ENCODE measurements at regions not wholly inside any gene's neighbourhood (a gene's known extent, or its start where the extent isn't known, plus 50 kb on each side); places are given as distances from the start of the nearest gene placed in this dataset.

DNA sequence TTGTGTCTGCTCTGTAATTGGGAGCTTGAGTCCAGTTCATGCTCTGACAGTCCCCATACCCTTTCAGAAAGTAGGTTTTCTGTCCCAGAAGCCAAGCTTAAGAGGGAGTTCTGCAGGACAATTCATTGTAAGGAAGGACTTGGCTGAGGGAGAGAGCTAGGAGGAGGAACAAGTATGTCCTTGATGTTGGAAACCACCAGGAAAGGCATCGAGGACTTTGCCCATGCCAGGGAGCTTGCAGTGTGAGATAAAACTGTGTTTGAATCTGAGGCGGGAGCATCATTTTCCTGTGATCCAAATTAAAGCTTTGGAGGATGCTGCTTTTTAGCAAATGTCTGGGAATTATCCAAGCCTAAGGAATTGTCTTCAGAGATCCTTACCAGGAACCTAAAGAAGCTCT, 175.3 kb downstream of the EMP1 start:
- no peak for DNase-seq (ENCODE audit: low read depth)
- TF ChIP-seq, protein P1, sequence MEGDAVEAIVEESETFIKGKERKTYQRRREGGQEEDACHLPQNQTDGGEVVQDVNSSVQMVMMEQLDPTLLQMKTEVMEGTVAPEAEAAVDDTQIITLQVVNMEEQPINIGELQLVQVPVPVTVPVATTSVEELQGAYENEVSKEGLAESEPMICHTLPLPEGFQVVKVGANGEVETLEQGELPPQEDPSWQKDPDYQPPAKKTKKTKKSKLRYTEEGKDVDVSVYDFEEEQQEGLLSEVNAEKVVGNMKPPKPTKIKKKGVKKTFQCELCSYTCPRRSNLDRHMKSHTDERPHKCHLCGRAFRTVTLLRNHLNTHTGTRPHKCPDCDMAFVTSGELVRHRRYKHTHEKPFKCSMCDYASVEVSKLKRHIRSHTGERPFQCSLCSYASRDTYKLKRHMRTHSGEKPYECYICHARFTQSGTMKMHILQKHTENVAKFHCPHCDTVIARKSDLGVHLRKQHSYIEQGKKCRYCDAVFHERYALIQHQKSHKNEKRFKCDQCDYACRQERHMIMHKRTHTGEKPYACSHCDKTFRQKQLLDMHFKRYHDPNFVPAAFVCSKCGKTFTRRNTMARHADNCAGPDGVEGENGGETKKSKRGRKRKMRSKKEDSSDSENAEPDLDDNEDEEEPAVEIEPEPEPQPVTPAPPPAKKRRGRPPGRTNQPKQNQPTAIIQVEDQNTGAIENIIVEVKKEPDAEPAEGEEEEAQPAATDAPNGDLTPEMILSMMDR (conservative IDR thresholded peaks at IDR 0.05; ENCODE audit: low read depth, low read length), result no peak
- no peak overlapping the region for H3K4me3 ChIP-seq (ENCODE audit: low read length)

DNA sequence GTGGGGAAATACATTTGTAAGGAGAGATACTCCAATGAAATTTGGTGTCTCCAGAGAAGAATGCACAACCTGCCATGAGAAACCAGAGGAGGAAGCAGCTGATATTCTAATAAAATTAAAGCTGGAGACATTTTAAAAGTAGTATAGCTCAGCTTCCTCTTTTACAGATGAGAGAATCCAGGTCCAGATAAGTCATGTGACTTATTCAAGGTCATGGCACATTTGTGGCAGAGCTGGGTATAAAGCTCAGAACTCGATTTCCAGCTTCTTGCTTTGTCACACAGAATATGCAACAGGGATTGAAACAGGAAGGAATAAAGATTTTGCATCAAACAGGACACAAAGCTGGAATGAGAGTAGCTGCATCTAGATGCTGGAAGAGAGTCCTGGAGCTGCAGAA, 174.8 kb downstream of the EMP1 start:
- DNase-seq (ENCODE audit: low read depth), result no peak
- TF ChIP-seq, protein P1 (conservative IDR thresholded peaks at IDR 0.05; ENCODE audit: low read depth, low read length), result no peak
- no peak overlapping the region for H3K4me3 ChIP-seq (ENCODE audit: low read length)

DNA sequence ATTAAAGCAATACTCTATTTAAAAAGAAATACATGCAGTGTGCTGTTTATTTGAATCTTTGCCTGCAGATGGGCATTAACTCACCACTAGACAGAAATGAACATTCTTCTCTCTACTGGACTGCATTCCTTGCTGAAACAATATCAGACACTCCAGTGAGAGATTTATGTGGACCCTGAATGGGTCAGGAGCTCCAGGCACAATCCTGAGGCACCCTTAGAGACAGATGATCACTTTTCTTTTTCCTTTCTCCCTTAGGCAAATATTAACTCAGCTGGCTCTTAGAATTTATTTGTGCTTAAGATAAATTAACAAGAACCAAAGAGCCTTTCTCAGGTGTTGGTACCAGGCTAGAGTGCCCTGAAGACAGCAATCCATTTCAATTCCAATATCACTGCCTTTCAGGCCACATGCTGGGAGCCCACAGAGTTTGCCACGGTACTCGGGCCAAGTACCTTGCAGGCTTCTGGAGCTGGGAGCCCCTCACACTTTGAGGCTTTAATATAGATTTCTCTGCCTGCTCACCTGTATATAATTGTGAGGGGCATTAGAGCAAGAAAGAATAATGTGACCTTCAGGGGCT, 173.0 kb downstream of the EMP1 start:
- DNase-seq (ENCODE audit: low read depth), result no peak
- TF ChIP-seq, protein P1 (conservative IDR thresholded peaks at IDR 0.05; ENCODE audit: low read depth, low read length), result no peak
- no peak overlapping the region for H3K4me3 ChIP-seq (ENCODE audit: low read length)

DNA sequence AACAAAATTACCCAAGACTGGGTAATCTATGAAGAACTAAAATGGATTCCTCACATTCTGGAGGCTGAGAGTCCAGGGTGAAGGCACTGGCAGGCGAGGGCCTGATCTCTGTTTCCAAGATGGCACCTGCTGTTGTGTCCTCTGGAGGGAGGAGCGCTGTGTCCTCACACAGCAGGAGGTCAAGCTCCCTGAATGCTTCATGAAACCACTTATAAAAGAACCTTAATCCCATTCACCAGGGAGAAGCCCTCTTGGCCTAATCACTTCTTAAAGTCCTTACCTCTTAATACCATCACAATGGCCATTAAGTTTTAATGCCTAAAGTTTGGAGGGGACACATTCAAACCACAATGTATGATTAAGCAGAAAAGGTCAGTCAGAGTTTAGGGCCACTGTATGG, 172.4 kb downstream of the EMP1 start:
- H3K4me3 ChIP-seq (ENCODE audit: low read length), result no peak overlapping the region
- TF ChIP-seq, protein P1 (conservative IDR thresholded peaks at IDR 0.05; ENCODE audit: low read depth, low read length), result no peak
- DNase-seq (ENCODE audit: low read depth), result no peak

DNA sequence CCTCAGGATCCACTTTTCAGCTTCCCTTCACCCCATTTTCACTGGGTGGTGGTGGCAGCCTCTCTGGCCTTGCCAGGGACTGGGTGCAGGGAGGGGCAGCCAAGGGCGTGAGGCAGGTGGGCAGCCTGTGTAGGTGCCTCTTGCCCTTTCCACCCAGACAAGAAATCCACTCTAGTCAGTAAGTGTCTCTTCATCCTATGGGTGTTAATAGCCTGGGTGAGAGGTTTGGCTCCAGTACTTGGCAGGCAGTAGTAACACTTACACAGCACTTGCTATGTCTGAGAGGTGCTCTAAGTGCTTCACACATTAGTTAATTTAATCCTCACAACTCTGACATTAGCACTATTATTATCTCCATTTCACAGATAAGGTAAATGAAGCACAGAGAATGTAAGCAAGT, 171.9 kb downstream of the EMP1 start:
- H3K4me3 ChIP-seq (ENCODE audit: low read length), result no peak overlapping the region
- TF ChIP-seq, protein P1 (conservative IDR thresholded peaks at IDR 0.05; ENCODE audit: low read depth, low read length), result no peak
- no peak for DNase-seq (ENCODE audit: low read depth)

DNA sequence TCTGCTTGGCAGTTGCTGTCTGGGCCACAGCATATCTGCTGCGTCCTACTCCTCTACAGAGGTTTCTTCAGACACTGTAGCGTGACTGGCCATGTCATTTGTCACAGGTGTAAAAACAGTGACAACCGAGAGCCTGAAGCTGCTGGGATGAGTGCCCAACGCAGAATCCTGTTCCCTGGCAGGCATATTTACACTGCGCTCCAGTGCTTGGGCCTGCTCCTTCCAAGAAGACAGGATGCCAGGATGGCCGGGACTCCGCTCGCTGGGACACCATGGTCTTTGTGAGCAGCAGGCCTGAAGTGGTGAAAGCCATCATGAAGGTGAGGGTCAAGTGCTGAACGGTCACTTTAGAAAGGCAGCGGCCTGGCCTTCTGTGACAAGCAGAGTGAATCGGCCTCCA, 171.4 kb downstream of the EMP1 start:
- TF ChIP-seq, protein P1 (conservative IDR thresholded peaks at IDR 0.05; ENCODE audit: low read depth, low read length), result no peak
- DNase-seq (ENCODE audit: low read depth), result no peak
- no peak overlapping the region for H3K4me3 ChIP-seq (ENCODE audit: low read length)

DNA sequence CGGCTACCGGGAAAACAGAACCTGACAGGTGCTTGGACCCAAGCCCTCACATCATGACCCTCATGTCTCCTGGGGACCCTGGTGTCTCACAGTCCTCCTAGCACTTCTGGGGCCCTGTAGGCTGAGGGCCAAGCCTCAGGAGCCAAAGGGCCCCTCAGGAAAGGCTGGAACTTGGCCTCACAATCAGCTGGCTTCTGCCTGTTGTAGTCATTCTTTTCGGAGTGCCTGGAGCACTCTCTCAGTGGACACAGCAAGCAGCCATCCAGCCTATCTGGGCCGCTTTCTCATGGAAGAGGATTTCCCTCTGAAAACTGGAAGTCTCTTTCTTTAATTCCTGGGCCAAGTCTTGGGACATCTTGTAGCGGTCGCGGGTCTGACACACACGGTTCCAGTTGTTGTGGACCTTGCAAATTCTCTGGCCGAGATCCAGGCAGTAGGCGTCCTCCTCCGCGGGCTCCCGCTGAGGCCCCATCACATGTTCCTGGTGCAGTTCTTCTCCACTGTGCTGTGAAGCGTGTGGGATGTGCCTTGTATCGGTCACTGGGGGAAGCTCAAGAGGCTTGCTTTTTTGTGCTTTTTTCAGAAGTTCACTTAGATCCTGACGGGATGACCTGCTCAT, 169.3 kb downstream of the EMP1 start:
- DNase-seq (ENCODE audit: low read depth), result no peak
- TF ChIP-seq, protein P1 (conservative IDR thresholded peaks at IDR 0.05; ENCODE audit: low read depth, low read length), result no peak

More for the DNA sequence above, 169.3 kb downstream of the EMP1 start:
- H3K4me3 ChIP-seq (ENCODE audit: low read length), result no peak overlapping the region
